ENCODE measurements at regions not wholly inside any gene's neighbourhood (a gene's known extent, or its start where the extent isn't known, plus 50 kb on each side); places are given as distances from the start of the nearest gene placed in this dataset.

GRCh38 chr9:90365666-90366065 lies 277.0 kb downstream of the DIRAS2 start:
- DNase-seq: no peak

- no peak for DNase-seq
Observed at GRCh38 chr9:90368241-90368640, 274.4 kb downstream of the DIRAS2 start.

GRCh38 chr9:90368928-90369327 lies 273.7 kb downstream of the DIRAS2 start:
- no peak for DNase-seq

DNA sequence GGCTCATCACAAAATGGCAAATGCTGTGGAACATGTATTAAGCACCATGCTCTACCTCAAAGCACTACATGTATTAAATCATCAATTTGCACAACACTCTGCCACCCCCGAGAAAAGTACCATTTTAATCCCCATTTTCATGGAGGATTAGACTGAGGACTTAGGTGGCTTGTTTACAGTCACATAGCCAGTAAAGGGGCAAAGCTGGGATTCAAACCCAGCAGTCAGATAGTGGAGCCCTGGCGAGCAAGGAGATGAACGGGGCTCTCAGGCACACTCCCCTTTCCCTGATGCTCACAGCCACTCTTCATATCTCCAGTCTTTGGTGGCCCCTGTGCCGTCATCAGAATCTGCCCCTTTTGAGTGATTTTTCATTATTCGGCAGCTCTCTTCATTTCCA lies 262.9 kb downstream of the DIRAS2 start:
- DNase-seq: no peak

DNA sequence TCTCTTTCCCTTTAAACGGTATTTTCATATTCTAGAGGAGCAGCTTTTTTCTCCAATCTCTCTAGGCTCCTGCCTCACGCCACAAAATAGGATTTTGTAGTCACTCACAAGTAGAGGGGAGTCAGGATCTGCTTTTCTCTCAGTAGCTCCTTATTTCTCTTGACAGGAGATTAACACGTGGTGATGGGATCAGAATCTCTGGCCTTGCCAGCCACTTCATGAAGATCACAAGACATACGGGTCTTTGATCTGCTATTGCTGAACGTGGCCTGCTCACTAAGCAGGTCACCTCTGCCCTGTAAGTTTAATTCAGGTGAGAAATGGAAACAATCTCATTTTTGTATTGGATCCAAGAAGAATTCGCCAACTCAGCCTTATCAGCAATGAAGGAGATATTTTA lies 257.5 kb downstream of the DIRAS2 start:
- no peak for DNase-seq

GRCh38 chr9:90393365-90394152 lies 249.1 kb downstream of the DIRAS2 start:
- DNase-seq: no peak

- DNase-seq: no peak
Observed at GRCh38 chr9:90394871-90395270, 247.8 kb downstream of the DIRAS2 start.

GRCh38 chr9:90400091-90400490 lies 242.5 kb downstream of the DIRAS2 start:
- DNase-seq: no peak

DNA sequence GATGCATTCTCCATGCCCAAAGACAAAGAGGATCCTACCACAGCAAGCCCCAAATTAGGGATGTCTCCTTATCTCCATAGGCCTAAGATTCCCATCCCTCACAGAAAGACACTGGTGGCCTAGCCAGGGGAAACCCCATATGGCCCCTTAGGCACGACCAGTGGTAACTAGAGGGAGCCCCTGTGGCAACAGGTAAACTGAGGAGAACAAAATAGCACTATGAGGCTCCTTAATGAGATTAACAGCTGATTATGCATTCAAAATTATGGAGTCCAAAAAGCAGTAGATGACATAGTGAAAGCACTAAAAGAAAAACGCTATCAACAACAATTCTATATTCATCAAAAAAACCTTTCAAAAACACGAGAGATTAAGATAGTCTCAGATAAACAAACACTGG lies 234.0 kb downstream of the DIRAS2 start:
- no peak for DNase-seq

DNA sequence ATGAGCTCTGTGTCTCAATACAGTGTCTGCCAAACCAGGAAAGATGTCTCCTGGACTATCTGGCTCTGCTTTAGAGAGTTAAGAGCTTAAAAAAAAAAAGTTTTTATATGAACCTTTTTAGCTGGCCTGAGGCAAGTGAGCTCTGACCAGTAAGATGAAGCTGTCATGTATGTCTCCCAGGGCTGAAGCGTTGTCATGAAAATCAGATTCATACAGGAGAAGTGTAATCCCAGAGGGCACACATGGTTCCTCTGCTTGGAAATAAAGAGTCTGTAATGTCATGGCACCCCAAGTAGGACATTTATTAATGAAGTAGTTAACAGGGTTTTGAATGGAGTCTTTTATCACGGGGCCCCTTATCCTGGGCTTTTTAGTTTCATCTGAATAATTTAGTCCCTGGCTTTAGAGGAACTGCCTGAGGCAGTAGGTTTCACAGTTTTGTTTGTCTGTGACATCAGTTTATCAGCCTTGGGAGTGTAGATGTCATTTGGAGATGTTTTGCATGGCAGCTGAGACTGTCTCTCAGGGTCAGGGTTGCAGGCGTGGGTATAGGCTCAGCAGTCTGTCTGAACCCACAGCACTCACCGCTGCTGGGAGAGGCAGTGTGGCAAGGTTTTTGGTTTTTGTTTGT lies 223.3 kb downstream of the DIRAS2 start:
- no peak for DNase-seq

- DNase-seq: no peak
Observed at GRCh38 chr9:90420211-90420610, 222.4 kb downstream of the DIRAS2 start.

DNA sequence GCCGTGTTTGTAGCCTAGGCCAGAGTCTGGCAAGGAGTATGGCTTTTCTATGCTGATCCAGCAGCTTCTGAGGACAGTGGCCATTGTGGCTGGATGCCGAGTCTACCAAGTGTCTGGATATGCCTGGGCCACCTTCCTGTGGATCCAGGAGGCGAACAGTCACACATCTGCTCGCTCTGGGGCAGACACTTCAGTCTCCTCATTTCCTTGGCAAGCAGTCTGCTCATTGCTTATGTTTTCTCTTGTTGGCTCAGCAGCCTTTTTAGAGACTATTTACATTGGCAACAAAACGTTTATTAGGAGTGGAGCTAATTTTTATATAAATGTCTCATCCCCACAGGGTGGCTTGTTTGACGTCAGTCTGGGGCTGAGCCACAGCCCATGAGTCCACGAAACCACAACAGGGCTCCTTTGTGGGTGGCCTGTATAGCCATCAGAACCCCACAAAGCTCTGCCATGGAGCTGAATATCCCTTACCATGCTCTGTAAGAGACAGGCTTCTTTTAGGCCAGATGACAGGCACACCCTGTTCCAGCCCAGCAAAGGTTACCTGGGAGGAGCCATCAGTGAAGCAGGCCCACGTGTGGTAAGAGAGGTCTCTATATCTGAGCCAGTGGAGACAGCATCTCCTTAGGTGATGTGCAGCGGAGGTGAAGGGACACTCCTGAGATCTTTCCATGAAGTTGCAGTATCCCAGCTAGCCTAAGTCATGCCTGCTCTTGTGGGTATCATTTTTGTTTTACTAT lies 221.7 kb downstream of the DIRAS2 start:
- no peak for DNase-seq

GRCh38 chr9:90421786-90422185 lies 220.8 kb downstream of the DIRAS2 start:
- no peak for DNase-seq

- no peak for DNase-seq
Observed at GRCh38 chr9:90423661-90424193, 218.9 kb downstream of the DIRAS2 start.

DNA sequence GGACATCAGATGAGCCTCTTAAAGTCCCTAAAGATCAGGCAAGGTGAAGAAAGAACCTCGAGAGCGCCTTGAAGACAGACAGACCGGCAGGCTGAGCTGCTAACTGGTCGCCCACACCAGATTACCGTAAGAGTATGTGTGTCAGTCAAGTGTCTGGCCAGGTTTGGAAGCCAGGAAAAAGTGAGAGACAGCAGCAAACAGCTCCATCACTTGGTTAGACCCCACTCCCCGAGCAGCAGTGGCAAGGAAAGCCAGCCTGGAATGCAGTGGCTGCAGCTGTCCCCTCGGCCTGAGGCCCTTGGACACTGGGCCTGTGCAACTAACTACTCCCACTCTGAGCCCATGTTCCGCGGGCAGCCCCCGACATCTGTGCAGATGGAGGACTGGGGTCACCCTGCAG lies 214.1 kb downstream of the DIRAS2 start:
- DNase-seq: no peak

GRCh38 chr9:90432951-90433350 lies 209.7 kb downstream of the DIRAS2 start:
- no peak for DNase-seq

DNA sequence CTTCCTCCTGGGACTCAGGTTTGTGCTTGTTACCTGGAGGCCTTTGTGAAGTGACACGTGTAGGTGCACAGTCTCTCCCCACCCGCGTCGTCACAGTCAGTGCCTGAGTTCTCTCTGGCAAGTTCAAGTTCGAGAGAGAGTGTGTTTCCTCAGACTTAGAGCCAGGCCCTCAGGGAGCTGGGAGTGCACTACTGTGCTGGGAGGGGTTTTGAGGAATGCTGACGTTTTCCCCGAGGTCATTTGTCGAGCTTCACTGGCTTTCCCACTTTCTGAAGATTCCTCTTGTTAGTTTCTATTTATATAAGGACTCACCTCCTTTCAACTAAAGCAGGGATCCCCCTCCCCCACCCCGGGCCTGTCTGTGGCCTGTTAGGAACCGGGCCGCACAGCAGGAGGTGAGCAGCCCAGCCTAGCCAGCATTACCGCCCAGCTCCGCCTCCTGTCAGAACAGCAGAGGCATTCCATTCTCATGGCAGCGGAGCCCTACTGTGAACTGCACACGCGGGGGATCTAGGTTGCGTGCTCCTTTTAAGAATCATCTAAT lies 209.2 kb downstream of the DIRAS2 start:
- no peak for DNase-seq

- no peak for DNase-seq
Observed at GRCh38 chr9:90441814-90442213, 200.8 kb downstream of the DIRAS2 start.

- DNase-seq: no peak
Observed at GRCh38 chr9:90442723-90443122, 199.9 kb downstream of the DIRAS2 start.

GRCh38 chr9:90444609-90445204 lies 197.9 kb downstream of the DIRAS2 start:
- no peak for DNase-seq

DNA sequence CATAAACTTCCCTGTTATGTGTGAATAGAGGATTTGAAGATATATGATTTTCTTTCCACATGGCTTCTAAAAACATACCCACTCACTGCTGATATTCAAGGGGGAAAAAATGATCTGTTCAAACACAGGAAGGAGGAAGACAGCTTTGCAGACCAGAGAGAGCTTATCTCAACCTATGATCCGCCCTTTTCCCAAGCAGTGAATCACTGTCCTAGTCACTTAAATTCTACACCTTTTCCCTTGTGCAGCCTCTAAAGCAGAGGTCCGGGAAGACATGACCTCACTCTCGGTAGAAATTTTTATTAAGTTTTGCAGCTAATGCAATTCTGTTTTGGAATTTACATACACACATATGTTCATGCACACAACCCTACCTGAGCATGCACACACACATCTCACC lies 197.2 kb downstream of the DIRAS2 start:
- no peak for DNase-seq

GRCh38 chr9:90446200-90446948 lies 196.2 kb downstream of the DIRAS2 start:
- no peak for DNase-seq

All from CD4-positive, alpha-beta T cell treated with Interferon alpha-2 for 1 hour (primary cell).